ENCODE measurements at regions not wholly inside any gene's neighbourhood (a gene's known extent, or its start where the extent isn't known, plus 50 kb on each side); places are given as distances from the start of the nearest gene placed in this dataset.

DNA sequence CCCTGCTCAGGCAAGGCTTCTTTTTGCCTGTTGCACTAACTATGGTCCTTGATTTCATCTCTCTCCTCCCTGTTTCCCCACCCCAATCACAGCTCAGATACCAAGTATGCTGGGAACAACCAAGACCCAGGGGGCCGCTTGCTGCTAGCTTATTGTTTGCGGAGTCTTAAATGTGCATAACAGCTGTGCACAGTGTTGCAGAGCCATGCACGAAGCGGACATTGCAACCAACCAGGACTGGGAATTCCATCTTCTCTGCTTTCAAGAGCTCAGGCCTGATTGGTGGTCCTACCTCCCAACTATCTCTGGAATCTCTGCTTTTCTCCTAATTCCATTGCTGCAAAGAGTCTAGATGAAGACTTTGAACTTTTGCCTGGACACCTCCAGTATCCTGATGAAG is 281.3 kb upstream of the TNRC6C start:
- Mint-ChIP-seq H3K27ac (no peak overlapping the region), H3K36me3 (peaks cover 37% of the 10 kb centered on the region), H3K4me1 (peaks cover 2 to 11% (median 5%) of the 10 kb centered on the region in 4 donors), H3K4me3 (no peak overlapping the region), H3K27me3 (no peaks in the 10 kb centered on the region), H3K9me3 (no peaks in the 10 kb centered on the region)
- Histone ChIP-seq H3K9me3 (ENCODE audit: control insufficient read depth in 2 of 2, low read length in 2 of 2) (no peaks in the 10 kb centered on the region), H3K27me3 (ENCODE audit: control insufficient read depth, insufficient read depth, low read length) (no peaks in the 10 kb centered on the region), H3K4me3 (ENCODE audit: low read depth, low read length) (no peak overlapping the region), H3K4me1 (ENCODE audit: control insufficient read depth, insufficient read depth, low read length, poor library complexity, severe bottlenecking) (no peaks in the 10 kb centered on the region), H3K27ac (ENCODE audit: insufficient read depth, low read length, poor library complexity, severe bottlenecking) (no peak overlapping the region), H3K36me3 (ENCODE audit: control insufficient read depth, insufficient read depth, low read length) (peaks cover 4% of the 10 kb centered on the region)
- ATAC-seq (ENCODE audit: low read depth in 2 of 2) (no peak), DNase-seq (no peak)

- Histone ChIP-seq H3K4me3 (ENCODE audit: low read depth, low read length) (no peak overlapping the region), H3K9me3 (ENCODE audit: control insufficient read depth in 2 of 2, low read length in 2 of 2) (no peaks in the 10 kb centered on the region), H3K27me3 (ENCODE audit: control insufficient read depth, insufficient read depth, low read length) (no peaks in the 10 kb centered on the region), H3K27ac (ENCODE audit: insufficient read depth, low read length, poor library complexity, severe bottlenecking) (no peak overlapping the region), H3K4me1 (ENCODE audit: control insufficient read depth, insufficient read depth, low read length, poor library complexity, severe bottlenecking) (no peaks in the 10 kb centered on the region), H3K36me3 (ENCODE audit: control insufficient read depth, insufficient read depth, low read length) (peaks cover 4% of the 10 kb centered on the region)
- no peaks in the 10 kb centered on the region for H3K9me3 Mint-ChIP-seq
- ATAC-seq (ENCODE audit: low read depth in 2 of 2) = no peak
- no peak overlapping the region for H3K27ac Mint-ChIP-seq
- H3K27me3 Mint-ChIP-seq = no peaks in the 10 kb centered on the region
- peaks cover 2 to 7% (median 5%) of the 10 kb centered on the region in 4 donors for H3K4me1 Mint-ChIP-seq
- peaks cover 33% of the 10 kb centered on the region for H3K36me3 Mint-ChIP-seq
- no peak overlapping the region for H3K4me3 Mint-ChIP-seq
- no peak for DNase-seq
These were observed 280.9 kb upstream of the TNRC6C start for GRCh38 chr17:77677630-77678029.

- no peak overlapping the region for H3K27ac ChIP-seq (ENCODE audit: insufficient read depth, low read length, poor library complexity, severe bottlenecking)
- H3K36me3 ChIP-seq (ENCODE audit: control insufficient read depth, insufficient read depth, low read length) = no peaks in the 10 kb centered on the region
- Mint-ChIP-seq H3K4me3 (peak overlapping the region in 1 of 4 donors; percentile 20), H3K27me3 (no peaks in the 10 kb centered on the region), H3K9me3 (no peaks in the 10 kb centered on the region), H3K27ac (peak overlapping the region in 1 of 3 donors; percentile 23), H3K36me3 (peaks cover 21% of the 10 kb centered on the region), H3K4me1 (no peaks in the 10 kb centered on the region)
- no peaks in the 10 kb centered on the region for H3K27me3 ChIP-seq (ENCODE audit: control insufficient read depth, insufficient read depth, low read length)
- no peaks in the 10 kb centered on the region for H3K9me3 ChIP-seq (ENCODE audit: control insufficient read depth in 2 of 2, low read length in 2 of 2)
- DNase-seq (no peak), ATAC-seq (ENCODE audit: low read depth in 2 of 2) (no peak)
- no peaks in the 10 kb centered on the region for H3K4me1 ChIP-seq (ENCODE audit: control insufficient read depth, insufficient read depth, low read length, poor library complexity, severe bottlenecking)
- no peak overlapping the region for H3K4me3 ChIP-seq (ENCODE audit: low read depth, low read length)
These were observed 278.9 kb upstream of the TNRC6C start for GRCh38 chr17:77679589-77679988.

DNA sequence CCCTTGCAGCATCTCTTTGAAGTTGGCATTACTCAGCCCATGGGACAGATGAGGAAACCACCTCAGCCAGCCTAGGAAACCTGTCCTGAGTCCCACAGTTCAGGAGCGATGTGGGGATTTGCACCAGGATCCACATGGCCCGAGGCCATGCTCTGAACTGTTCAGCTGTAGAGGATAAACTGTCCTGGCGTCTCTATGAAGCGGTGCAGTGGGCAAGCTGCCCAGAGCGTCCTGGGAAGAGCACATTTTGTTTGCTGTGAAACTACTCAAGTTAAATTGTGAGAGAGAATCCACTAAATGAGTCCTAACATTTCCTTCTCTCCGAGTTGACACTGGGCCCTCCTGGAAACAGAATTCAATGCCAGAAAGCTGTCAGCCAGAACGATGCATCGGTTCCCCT is 276.6 kb upstream of the TNRC6C start:
- peaks cover 0 to 7% (median 1%) of the 10 kb centered on the region in 4 donors for H3K4me1 Mint-ChIP-seq
- no peaks in the 10 kb centered on the region for H3K9me3 ChIP-seq (ENCODE audit: control insufficient read depth in 2 of 2, low read length in 2 of 2)
- H3K27me3 ChIP-seq (ENCODE audit: control insufficient read depth, insufficient read depth, low read length) = no peaks in the 10 kb centered on the region
- no peak for ATAC-seq (ENCODE audit: low read depth in 2 of 2)
- peaks cover 20% of the 10 kb centered on the region for H3K36me3 Mint-ChIP-seq
- no peaks in the 10 kb centered on the region for H3K9me3 Mint-ChIP-seq
- H3K27ac ChIP-seq (ENCODE audit: insufficient read depth, low read length, poor library complexity, severe bottlenecking) = no peak overlapping the region
- no peaks in the 10 kb centered on the region for H3K27me3 Mint-ChIP-seq
- no peak overlapping the region for H3K4me3 ChIP-seq (ENCODE audit: low read depth, low read length)
- no peaks in the 10 kb centered on the region for H3K4me1 ChIP-seq (ENCODE audit: control insufficient read depth, insufficient read depth, low read length, poor library complexity, severe bottlenecking)
- H3K36me3 ChIP-seq (ENCODE audit: control insufficient read depth, insufficient read depth, low read length) = no peaks in the 10 kb centered on the region
- DNase-seq = no peak
- no peak overlapping the region for H3K27ac Mint-ChIP-seq
- no peak overlapping the region for H3K4me3 Mint-ChIP-seq

DNA sequence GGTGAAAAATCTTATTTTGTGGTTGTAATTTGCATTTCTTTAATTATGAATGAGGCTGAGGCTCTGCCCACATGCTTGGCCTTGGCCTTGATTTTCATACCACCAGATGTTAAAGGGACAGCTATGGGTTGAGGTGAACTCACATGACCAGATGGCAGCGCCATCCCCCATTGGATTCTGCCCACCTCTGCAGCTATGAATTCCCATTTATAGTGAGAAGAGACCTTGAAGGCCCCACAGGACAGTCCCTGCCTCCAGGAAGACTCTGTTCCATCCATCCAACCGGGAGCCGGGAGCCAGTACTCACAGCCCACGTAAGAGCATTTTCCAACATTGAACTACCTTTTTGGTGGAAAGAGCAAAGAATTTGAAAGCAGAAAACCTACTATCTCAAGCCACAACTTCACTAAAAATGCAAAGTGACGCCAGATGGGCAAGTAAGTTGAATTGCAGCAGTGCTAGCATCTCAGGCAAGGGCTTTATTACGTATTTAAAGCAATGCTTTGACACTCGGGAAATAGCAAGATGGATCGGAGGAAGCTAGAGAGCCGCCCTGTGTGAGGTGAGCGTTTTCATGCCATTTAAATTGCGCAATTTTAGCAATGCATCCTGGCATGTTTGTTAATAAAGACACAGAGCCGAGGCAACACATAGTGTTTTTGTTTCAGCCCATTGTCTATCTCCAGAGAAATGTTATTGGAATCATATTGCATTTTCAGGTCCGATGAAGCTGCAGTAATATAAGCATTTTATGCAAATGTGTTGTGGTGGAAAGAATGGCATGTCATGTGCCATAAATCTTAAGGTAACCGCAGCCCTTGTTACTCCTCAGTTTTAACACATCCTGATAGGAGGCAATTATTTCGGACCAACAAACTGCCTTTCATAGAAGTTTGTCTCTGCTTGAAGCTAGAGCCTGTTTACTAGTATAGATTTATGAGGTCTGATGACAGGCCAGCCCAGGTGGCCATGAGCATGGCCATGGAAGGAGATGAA is 273.4 kb upstream of the TNRC6C start:
- peaks cover 2% of the 10 kb centered on the region for H3K4me1 ChIP-seq (ENCODE audit: control insufficient read depth, insufficient read depth, low read length, poor library complexity, severe bottlenecking)
- Mint-ChIP-seq H3K27me3 (no peaks in the 10 kb centered on the region), H3K27ac (no peak overlapping the region), H3K36me3 (peaks cover 6% of the 10 kb centered on the region), H3K4me1 (peaks cover 0 to 7% (median 4%) of the 10 kb centered on the region in 4 donors), H3K9me3 (no peaks in the 10 kb centered on the region), H3K4me3 (no peak overlapping the region)
- H3K4me3 ChIP-seq (ENCODE audit: low read depth, low read length) = no peak overlapping the region
- no peak for ATAC-seq (ENCODE audit: low read depth in 2 of 2)
- no peak overlapping the region for H3K27ac ChIP-seq (ENCODE audit: insufficient read depth, low read length, poor library complexity, severe bottlenecking)
- no peaks in the 10 kb centered on the region for H3K27me3 ChIP-seq (ENCODE audit: control insufficient read depth, insufficient read depth, low read length)
- H3K9me3 ChIP-seq (ENCODE audit: control insufficient read depth in 2 of 2, low read length in 2 of 2) = no peaks in the 10 kb centered on the region
- H3K36me3 ChIP-seq (ENCODE audit: control insufficient read depth, insufficient read depth, low read length) = no peaks in the 10 kb centered on the region
- no peak for DNase-seq

DNA sequence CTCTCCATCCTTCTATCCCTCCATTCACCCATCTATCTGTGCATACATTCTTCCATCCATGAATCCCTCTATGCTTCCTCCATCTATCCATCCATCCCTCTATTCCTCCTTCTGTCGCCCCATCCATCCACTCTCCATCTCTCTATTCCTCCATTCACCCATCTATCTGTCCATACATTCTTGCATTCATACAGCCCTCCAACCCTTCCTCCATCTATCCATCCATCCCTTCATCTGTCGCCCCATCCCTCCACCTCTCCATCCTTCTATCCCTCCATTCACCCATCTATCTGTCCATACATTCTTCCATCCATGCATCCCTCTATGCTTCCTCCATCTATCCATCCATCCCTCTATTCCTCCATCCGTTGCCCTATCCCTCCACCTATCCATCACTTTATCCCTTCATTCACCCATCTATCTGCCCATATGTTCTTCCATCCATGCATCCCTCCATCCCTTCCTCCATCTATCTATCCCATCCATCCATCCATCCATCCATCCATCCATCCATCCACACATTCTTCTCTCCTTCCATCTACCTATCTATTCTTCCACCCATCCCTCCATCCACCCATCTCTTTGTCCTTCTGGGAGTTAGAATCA is 272.5 kb upstream of the TNRC6C start:
- H3K27ac Mint-ChIP-seq = peak overlapping the region in 1 of 3 donors; percentile 3
- H3K9me3 Mint-ChIP-seq = no peaks in the 10 kb centered on the region
- H3K4me1 Mint-ChIP-seq = peaks cover 6 to 16% (median 10%) of the 10 kb centered on the region in 4 donors
- Histone ChIP-seq H3K27me3 (ENCODE audit: control insufficient read depth, insufficient read depth, low read length) (no peaks in the 10 kb centered on the region), H3K4me1 (ENCODE audit: control insufficient read depth, insufficient read depth, low read length, poor library complexity, severe bottlenecking) (peaks cover 11% of the 10 kb centered on the region), H3K9me3 (ENCODE audit: control insufficient read depth in 2 of 2, low read length in 2 of 2) (no peaks in the 10 kb centered on the region), H3K4me3 (ENCODE audit: low read depth, low read length) (no peak overlapping the region), H3K36me3 (ENCODE audit: control insufficient read depth, insufficient read depth, low read length) (no peaks in the 10 kb centered on the region), H3K27ac (ENCODE audit: insufficient read depth, low read length, poor library complexity, severe bottlenecking) (no peak overlapping the region)
- no peaks in the 10 kb centered on the region for H3K27me3 Mint-ChIP-seq
- H3K4me3 Mint-ChIP-seq = no peak overlapping the region
- ATAC-seq (ENCODE audit: low read depth in 2 of 2) (no peak), DNase-seq (no peak)
- peaks cover 6% of the 10 kb centered on the region for H3K36me3 Mint-ChIP-seq

DNA sequence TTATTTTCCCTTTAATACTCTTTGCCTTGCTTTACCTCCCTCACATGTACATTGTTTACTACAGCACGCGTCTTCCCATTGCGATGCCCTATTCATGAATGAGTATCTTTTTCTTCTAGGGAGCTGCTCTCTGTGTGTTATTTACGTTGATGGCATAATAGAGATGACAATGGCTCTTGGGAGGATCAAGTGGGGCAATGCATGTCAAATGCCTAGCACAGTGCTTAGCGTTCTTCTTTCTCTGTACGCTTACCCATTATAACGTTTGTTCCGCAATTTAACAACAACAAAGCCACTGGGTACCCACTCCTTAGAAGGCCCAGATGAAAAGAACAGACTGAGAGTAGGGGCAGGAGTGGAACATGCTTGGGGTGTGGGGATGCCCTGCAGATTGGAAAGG is 271.6 kb upstream of the TNRC6C start:
- Histone ChIP-seq H3K27ac (ENCODE audit: insufficient read depth, low read length, poor library complexity, severe bottlenecking) (no peak overlapping the region), H3K27me3 (ENCODE audit: control insufficient read depth, insufficient read depth, low read length) (no peaks in the 10 kb centered on the region), H3K9me3 (ENCODE audit: control insufficient read depth in 2 of 2, low read length in 2 of 2) (no peaks in the 10 kb centered on the region), H3K4me1 (ENCODE audit: control insufficient read depth, insufficient read depth, low read length, poor library complexity, severe bottlenecking) (peaks cover 14% of the 10 kb centered on the region), H3K4me3 (ENCODE audit: low read depth, low read length) (no peak overlapping the region), H3K36me3 (ENCODE audit: control insufficient read depth, insufficient read depth, low read length) (no peaks in the 10 kb centered on the region)
- peaks cover 6% of the 10 kb centered on the region for H3K36me3 Mint-ChIP-seq
- no peak for DNase-seq
- no peak for ATAC-seq (ENCODE audit: low read depth in 2 of 2)
- H3K27me3 Mint-ChIP-seq = no peaks in the 10 kb centered on the region
- no peaks in the 10 kb centered on the region for H3K9me3 Mint-ChIP-seq
- H3K27ac Mint-ChIP-seq = no peak overlapping the region
- peaks cover 6 to 21% (median 10%) of the 10 kb centered on the region in 4 donors for H3K4me1 Mint-ChIP-seq
- no peak overlapping the region for H3K4me3 Mint-ChIP-seq
